ENCODE measurements at regions not wholly inside any gene's neighbourhood (a gene's known extent, or its start where the extent isn't known, plus 50 kb on each side); places are given as distances from the start of the nearest gene placed in this dataset.
"Not testable (repeated sequence)": the region's sequence is repeated elsewhere in the genome, so short reads cannot be mapped to it uniquely, and the experiment has no call there.

DNA sequence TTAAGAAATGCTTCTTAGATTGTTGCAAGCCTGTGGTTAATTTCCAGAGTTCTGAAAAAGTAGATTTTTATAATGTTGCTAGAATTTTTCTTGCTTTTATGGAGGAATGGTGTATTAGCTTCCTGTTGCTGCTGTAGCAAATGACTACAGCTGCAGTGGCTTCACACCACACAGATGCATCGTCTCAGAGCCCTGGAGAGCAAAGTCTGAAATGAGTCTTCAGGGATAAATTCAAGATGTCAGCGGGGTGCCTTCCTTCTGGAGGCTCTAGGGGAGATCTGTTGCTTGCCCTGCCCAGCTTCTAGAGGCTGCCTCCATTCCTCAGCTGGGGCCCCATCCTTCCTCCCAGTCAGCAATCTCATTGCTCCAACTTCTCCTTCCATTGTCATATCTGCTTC, 187.8 kb downstream of the ZNF516 start:
- in situ Hi-C loops (cut with MboI; ENCODE audit: low sequenced_read_pairs) = no loop called here

DNA sequence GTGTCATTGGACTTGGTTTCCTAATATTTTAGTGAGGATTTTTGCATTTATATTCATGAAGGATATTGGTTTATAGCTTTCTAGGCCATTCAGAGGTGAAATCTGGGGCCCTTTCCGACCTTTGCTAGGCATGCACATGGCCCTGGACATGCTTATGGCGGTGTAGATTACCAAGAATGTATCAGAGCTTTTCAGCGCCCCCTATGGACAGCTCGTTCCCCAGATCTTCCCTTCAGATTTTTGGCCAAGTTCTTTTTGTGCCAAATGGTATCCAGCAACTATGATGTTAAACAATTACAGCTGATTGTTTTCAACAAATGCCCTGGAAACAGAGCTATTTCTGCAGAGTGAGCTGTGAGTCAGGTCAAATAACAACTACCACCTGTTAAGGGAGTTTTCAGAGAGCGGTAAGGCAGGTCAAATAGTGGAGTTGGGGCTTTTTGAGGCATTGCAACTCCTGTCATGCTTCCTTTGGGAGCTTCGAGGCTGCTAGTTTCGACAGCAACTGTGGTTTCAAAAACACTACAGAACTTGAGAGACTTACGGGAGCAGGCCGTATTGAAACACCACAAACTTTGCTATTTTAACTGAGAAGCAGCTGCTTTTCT, 188.3 kb downstream of the ZNF516 start:
- in situ Hi-C loops (cut with MboI; ENCODE audit: low sequenced_read_pairs) = no loop called here

DNA sequence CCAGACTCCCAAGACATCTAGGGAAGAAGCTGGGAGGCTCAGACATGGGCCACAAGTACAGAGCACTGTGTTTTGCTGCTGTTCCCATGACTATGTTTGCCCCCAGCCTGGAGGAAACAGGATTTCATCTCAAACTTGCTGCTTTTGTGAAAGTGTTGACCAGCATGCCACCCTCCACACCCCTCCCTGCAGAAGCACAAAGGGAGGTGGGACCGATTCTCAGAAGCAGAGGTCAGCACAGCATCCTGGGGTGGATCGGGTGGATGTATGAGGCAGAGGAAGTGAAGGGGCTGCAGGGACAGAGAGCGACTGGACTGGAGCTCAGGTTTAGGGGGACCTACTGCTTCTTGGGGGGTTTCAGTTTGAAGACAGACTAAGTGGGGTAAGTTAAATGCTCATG, 209.2 kb downstream of the ZNF516 start:
- in situ Hi-C loops (cut with MboI; ENCODE audit: low sequenced_read_pairs) = loop anchor here (10.0 kb wide), 1 partner anchor 1879 kb away; no protein-coding TSS in a partner anchor

DNA sequence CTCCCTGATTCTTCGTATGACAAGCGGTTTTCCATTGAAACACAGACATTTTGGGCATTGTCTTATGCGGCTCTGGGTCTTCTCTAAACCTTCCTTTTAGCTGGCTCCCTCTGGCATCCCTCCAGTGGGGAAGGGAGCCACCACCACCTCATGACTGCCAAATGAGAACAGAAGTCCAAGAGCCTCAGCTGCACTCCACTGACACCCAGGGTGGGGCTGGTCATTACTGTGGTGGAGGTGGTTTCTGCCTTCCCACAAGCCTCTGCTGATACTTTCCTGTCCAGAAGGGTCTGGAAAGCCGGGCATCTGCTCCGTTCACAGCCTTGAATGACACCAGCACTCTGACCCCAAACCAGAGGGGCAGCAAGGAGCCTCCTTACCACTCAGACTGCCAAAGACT, 213.5 kb downstream of the ZNF516 start:
- in situ Hi-C loops (cut with MboI; ENCODE audit: low sequenced_read_pairs) = loop anchor here (10.0 kb wide), 1 partner anchor 1883 kb away; no protein-coding TSS in a partner anchor

DNA sequence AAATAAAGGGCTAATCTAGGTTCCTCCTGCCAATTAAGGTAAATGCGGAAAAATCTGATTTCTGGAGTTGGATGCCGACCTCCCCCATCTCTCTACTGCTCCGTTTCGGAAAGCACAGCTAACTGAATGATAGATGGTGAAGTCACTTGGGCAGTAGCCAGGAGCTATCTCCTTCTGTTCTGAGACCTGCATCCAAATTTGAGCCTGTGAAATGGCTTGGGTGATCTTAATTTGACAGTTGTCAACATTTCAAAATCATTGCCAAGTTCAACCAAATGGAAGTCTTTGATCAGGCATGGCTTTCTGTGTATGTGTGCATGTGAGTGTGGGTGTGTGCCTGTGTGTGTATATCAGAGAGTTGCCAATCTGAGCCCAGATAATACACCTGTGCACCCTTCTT, 217.2 kb downstream of the ZNF516 start:
- in situ Hi-C loops (cut with MboI; ENCODE audit: low sequenced_read_pairs) = no loop called here

DNA sequence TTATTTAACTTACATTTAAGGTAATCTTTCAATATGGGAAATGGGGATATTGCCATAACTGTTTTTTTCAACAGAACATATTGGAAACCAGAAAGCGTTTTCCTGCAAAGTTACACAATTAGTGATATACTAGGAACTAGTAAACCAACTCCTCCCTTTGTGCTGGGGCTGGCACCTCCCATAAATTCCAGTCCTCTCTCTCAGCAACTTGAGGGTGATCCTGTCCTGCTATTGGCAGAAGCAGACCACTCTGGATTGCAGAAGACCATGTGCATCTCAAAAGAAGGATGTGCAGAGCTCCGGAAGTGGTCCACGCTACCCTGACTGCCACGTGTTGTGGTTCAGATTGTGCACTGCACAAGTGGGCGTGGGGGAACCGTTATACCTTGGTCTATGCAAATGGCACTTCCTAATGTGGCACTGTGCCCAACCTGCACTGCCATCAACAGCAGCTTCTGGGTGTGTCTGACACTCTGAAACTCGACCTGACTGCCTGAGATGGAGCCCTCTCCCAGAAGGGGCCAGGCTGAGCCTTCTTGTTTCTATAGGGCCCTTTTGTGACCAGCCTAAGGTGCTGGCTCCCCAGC, 219.2 kb downstream of the ZNF516 start:
- in situ Hi-C loops (cut with MboI; ENCODE audit: low sequenced_read_pairs) = no loop called here

DNA sequence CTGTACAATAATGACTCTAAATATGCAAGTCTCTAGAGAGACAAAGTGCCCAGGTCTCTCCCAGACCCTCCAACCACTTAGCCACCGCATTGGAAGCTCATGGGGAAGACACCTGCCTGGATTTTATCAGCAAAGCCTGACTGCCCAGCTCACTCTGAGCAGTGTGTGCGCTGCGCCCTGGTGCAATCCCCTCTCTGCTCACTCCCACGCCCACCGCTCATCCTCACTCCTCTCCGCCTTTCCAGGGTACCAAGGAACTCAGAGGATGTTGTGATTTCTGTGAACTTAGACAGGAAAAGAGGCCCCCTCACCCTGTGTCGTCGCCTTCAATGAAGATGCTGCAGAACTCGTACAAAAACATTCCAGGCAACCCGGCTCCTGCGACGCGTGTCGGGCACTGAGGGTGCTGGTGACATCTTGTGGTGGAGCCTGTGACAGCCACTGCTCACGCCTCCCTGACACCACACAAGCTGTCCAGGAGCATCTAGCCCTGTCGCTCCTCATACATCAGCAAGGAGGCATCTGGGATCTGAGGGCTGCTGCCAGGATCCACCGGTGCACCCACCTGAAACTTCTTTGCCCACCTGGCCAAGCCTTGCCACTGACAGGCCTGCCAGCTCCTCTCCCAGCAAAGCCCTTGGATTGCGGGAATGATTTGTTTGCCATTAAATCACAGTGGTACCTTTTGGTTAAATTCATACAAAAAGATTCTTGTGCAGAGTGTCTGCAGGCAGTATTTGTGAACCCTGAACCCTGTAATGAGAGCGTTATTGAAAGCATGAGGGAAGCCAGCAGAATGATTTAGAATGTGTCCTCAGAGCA, 220.4 kb downstream of the ZNF516 start:
- in situ Hi-C loops (cut with MboI; ENCODE audit: low sequenced_read_pairs) = no loop called here

DNA sequence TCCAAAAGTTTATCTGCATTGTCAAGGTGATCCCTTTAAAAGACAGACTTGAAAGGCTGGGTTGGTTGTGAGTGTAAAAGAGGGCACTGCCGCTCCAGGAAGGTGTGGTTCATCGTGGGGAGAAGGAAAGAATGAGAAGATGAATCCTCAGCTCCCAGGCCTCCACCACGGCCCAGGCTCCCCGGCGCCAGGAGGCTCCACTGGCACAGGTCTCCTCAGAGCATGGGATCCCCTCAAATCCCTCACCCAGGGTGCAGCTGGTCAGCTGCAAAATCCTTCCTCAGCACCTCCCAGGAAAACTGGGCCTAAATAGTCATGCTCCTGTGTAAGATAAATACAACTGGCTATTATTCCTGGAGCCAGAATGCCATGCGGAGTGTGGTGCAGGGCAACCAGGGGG, 221.1 kb downstream of the ZNF516 start:
- in situ Hi-C loops (cut with MboI; ENCODE audit: low sequenced_read_pairs) = no loop called here

DNA sequence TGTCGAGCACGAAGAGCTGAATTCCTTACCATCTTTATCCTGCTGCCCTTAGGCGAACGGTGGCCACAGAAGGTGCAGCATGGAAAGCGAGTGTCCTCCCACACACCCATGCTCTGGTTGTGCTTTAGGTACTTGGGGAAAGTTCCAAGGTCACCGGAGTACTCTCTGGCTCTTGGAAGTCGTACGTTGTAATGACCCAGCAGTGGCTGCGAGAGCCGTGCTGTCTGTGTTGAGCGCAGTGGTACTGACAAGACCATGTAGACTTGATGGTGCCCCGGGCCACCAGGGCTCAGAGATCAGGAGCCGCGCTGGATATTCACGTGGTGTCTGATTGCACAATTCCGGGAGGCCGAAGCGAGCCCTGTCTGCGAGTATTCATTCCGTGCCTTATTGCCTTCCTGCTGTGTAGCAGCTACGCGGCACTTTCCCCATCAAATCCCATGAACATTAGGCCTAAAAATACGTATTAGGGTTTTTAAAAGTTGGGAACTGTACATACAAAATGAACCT, 222.0 kb downstream of the ZNF516 start:
- in situ Hi-C loops (cut with MboI; ENCODE audit: low sequenced_read_pairs) = no loop called here

DNA sequence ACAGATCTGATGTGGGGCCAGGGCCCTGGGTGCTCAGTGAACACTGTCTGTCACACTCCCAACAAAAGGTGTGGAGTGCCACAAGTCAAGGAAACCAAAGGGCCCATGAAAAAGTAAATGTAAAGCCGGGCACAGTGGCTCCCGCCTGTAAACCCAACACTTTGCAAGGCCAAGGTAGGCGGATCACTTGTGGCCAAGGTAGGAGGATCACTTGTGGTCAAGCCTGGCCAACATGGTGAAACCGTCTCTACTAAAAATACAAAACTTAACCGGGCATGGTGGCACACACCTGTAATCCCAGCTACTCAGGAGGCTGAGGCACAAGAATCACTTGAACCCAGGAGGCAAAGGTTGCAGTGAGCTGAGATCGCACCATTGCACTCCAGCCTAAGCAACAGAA, 227.6 kb downstream of the ZNF516 start:
- in situ Hi-C loops (cut with MboI; ENCODE audit: low sequenced_read_pairs) = not testable (repeated sequence)

DNA sequence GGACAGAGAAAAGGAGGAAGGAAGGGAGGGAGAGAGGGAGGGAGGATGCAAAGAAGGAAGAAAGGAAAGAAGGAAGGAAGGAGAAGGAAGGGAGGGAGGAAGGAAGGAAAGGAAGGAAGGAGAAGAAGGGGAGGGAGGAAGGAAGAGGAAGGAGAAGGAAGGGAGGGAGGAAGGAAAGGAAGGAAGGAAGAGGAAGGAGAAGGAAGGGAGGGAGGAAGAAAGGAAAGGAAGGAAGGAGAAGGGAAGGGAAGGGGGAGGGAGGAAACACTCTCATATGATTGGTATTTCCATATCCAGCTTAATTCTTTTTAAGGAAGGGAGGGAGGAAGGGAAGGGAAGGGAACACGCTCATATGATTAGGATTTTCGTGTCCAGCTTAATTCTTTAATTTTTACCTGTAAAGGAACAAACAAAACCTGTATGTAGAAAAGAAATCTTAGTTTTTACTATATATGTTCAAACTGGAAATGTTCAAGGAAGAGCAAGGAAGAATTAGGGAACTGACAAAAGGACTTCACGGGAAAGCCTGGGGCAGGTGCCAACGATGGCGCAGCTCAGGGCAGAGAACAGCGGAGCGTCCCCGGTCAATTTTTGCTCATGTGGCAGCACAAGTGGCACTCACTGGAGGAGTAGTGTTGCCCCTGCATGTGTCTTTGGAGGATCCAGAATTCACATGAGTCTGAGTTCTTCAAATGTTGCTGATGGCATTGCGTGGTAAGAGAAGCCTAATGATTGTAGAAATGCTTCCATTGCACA, 228.6 kb downstream of the ZNF516 start:
- in situ Hi-C loops (cut with MboI; ENCODE audit: low sequenced_read_pairs) = no loop called here

DNA sequence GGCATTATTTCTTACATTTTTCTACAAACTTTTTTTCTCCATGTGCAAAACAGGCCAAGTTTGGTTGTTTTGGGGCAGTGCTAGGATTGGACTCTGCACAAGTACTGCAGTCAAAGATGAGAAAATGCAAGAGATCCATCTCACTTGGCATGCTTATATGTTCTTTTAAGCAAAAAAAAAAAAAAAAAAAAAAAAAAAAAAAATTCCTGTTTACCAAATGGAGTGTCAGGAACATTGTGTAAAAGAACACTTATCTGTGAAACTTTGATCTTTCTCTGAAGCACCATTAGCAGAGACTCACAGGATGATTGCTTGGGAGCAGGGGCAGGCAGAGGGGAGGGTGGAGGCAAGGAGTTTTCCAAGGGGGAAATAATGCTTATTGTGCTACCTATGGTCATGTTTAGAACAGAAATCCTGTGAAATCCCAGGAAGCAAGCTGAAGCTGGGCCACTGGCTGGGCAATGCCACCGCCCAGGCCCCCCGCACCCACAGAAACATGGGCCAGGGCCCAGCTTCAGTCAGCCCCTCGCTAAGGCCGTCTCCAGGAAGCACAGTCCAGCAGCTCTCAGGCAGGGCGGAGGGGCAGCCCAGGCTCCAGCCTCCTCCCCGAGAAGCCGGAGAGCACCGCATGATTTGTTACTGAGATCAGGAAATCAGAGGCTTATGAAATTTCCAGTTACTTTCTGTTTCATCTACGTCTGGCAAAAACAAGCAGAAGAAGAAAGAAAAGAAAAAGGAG, 229.4 kb downstream of the ZNF516 start:
- in situ Hi-C loops (cut with MboI; ENCODE audit: low sequenced_read_pairs) = no loop called here

DNA sequence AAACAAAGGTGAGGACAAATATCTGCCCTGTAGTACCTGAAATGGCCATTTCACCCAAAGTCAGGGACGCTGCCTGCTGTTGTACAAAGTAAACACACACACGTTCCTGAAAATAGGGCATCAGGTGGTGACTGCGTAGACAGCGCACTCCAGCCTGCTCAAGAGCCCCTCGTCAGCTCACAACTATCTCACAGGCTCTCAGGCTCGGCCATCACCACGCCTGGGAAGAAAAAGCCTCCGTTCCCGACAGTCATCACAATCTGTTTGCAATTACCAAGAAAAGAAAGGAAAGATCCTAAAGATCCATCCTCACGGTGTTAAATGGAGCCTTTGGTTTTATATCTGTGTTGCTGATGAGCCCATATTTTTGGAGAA, 230.2 kb downstream of the ZNF516 start:
- in situ Hi-C loops (cut with MboI; ENCODE audit: low sequenced_read_pairs) = no loop called here

DNA sequence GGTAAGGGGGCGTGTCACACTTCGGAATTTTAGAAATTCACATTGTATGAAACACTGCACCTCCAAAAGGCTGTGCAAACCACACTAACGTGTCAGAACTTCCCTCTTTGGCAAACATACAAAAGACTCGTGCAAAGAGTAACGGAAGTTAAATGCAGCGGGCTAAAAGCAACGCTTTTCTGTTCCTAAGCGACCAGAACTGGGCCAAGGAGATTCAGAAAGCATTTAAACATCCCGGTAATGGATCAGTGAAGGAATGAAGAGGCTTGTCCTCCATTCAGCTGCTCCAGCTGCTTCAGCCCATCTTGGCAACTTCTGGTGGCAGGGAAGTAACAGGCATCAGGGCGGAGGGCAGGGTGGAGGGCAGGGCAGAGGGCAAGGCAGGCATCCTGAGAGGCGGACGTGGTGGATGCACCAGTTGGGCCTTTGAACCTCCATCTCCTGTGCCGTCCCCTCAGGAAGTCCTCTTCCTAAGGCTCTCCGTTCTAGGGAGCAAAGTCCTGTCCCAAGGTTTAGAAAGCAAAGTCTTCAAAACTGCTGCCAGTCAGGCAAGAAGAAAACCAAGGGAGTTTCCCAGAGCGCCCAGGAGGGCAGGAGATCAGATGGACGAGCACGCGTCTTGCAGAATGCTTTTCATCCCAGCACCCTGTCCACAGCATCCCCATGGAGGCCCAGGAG, 230.7 kb downstream of the ZNF516 start:
- in situ Hi-C loops (cut with MboI; ENCODE audit: low sequenced_read_pairs) = no loop called here

DNA sequence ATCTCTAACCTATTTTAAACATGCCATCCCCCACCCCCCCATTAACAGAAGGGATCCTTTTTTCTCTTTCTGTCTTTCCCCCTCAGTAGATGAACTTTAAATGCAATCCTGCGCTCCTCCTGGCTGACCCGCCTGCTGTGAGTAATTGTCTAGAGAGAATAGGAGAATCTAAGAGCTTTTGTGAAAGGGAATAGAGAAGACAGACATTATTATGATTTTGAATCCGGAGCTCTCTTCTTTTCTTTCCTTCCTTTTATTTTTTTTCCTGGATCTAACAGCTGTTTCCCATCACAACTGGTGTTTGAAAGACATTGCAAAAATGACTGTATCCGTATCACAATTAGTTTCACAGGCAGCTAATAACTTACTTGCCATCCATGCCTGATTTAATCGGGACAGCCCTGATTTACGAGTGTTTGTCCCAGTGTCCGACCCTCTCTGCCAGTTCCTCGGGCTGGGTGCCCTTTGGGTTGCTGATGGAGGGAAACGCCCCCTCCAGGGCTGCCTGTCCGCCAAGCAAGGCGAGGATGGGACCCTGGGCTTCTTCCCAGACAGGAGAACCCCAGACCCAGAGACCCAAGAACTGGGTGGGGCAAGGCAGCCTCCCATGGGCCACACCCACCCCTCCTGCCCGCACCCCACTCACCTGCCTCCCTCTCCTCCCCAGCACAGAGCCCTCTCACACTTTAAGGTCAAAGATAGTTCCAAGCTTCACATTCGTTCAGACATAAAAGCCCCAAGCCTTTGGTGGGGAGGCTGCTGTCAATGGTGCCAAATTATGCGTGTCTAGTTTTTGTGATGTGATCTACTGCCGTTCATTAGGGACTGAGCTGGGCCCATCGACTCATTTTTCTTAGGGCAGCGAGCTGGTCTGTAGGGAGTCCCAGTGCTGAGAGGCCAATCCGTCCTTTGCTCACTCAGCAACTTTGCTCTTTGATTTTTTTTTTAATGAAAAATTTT, 231.7 kb downstream of the ZNF516 start:
- in situ Hi-C loops (cut with MboI; ENCODE audit: low sequenced_read_pairs) = no loop called here

DNA sequence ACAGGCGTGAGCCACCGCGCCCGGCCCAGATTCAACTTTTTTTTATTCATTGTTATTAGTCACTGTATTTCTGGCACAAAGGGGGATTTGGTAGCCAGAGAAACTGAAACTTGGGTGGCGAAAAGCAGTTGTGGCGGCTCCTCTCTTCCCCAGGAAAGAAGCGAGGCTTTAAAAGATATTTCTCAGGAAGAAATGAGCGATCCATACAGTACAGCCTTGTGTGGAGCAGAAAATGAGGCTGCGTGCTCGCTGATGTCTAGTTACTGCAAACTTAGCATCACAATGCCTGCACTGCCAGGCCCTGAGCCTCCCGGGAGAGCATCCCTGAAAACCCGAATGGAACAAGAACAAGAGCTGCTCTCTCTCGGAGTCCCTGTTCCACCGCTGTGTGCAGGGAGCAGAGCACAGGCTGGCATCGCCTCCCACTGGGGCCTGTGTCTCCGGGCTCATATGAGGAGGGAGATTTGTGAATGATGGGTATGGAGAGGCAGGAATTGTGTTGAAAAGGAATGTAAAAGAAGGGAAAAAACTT, 234.0 kb downstream of the ZNF516 start:
- in situ Hi-C loops (cut with MboI; ENCODE audit: low sequenced_read_pairs) = no loop called here

DNA sequence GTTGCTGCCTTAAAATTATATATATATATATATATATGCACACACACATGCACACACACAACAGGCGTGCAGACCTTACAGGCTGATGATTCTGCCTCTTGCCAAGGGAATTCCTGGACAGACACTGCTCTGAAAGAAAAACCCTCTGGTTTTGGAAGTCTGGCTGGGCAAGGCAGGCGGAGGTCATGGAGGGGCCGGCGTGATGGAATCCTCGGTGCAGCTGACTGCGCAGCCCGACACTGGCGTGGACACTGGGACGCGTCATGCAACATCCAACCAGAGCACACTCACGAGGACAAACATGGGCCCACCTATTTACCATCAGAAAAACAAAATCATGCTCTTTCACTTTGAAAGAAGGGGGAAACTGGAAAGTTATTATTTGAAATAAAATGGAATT, 235.3 kb downstream of the ZNF516 start:
- in situ Hi-C loops (cut with MboI; ENCODE audit: low sequenced_read_pairs) = no loop called here

DNA sequence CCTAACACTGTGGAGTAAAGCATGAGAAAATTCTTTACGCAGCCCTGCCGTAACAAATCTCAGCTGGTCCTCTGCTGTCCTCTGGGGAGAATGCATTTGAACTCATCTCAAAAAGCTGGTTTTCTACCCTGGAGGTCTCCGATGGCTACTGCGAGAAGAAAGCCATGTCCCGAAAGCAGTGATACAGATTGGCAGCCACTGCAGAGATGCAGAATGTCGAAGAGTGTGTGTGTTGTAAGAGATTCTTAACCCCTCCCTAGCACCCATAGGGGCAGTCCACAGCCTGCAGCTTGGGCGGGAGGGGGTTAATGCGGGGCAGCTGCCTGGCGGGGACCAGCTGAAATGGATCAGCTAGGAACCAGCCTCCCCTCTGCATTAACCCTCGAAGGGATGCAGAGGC, 235.9 kb downstream of the ZNF516 start:
- in situ Hi-C loops (cut with MboI; ENCODE audit: low sequenced_read_pairs) = no loop called here

DNA sequence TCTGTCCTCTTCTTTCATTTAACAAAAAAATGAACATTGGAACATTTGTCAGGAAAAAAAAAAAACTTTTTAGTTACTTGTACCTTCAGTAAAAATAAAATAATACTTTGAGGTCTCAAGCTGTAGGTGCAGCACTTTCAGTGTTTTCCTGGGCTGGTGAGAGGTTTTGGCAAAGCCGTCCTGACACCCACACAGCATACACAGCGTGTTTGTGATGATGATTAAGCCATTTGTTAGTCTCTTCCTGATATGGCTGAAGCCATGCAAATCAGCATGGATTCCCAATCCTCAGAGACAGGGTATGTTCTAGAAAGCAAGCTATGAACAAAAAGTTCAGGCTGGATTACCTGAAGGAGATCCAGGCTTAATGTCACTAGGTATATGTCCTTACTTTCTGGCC, 236.8 kb downstream of the ZNF516 start:
- in situ Hi-C loops (cut with MboI; ENCODE audit: low sequenced_read_pairs) = no loop called here
